GM19351 (cell line): ENCODE measurements at regions not wholly inside any gene's neighbourhood (a gene's known extent, or its start where the extent isn't known, plus 50 kb on each side); places are given as distances from the start of the nearest gene placed in this dataset.
"Not testable (repeated sequence)": the region's sequence is repeated elsewhere in the genome, so short reads cannot be mapped to it uniquely, and the experiment has no call there.

Experiments used
- ATAC-seq: cut with Tn5 transposase; IDR thresholded peaks from one replicate; pipeline ENCODE4 v1.9.1; 2021; ENCODE audit warnings: mild to moderate bottlenecking, moderate library complexity; ENCODE audit not compliant: unreplicated experiment

GRCh38 chr6:147441751-147442150, 66.7 kb upstream of the SAMD5 start:
- no peak for ATAC-seq

GRCh38 chr6:147447835-147448611, 60.5 kb upstream of the SAMD5 start:
- ATAC-seq: peak; percentile 88

- ATAC-seq: no peak
Observed at GRCh38 chr6:147448775-147449174, 59.7 kb upstream of the SAMD5 start.

- no peak for ATAC-seq
Observed at GRCh38 chr6:147449405-147450161, 58.9 kb upstream of the SAMD5 start.

GRCh38 chr6:147453361-147453760, 55.1 kb upstream of the SAMD5 start:
- ATAC-seq: no peak

GRCh38 chr6:147454862-147455261, 53.6 kb upstream of the SAMD5 start:
- not testable (repeated sequence) for ATAC-seq
